AG04449 (cell line): ENCODE measurements at regions not wholly inside any gene's neighbourhood (a gene's known extent, or its start where the extent isn't known, plus 50 kb on each side); places are given as distances from the start of the nearest gene placed in this dataset.

Experiments used
- CTCF ChIA-PET: fragments of 350-600 bp; formaldehyde crosslinking; extraction: SDS; loops from one replicate; lab custom pipeline; 2021; ENCODE audit warnings: antibody characterized with exemption; lab: Yijun Ruan, JAX
- POLR2A ChIA-PET: fragments of 400-600, 350-600 bp; formaldehyde crosslinking; extraction: SDS; loops from one replicate; lab custom pipeline; 2020; ENCODE audit warnings: antibody characterized with exemption, inconsistent platforms; lab: Yijun Ruan, JAX
- DNase-seq: peaks from one replicate; pipeline ENCODE4 v3.0.0-alpha.2; 2010; ENCODE audit warnings: low read depth, low spot score
- H3K4me3 ChIP-seq: 2 replicates; pipeline ENCODE4 v1.5.1; 2011; ENCODE audit warnings: low read depth, mild to moderate bottlenecking, control low read depth, low read length
- TF ChIP-seq, protein P1 (sequence below): IDR thresholded peaks from one replicate; pipeline ENCODE4 v1.5.1; 2011; ENCODE audit warnings: mild to moderate bottlenecking, moderate library complexity, low read length, control low read depth, inconsistent platforms; ENCODE audit not compliant: insufficient read depth; ENCODE audit errors: missing control alignments

DNA sequence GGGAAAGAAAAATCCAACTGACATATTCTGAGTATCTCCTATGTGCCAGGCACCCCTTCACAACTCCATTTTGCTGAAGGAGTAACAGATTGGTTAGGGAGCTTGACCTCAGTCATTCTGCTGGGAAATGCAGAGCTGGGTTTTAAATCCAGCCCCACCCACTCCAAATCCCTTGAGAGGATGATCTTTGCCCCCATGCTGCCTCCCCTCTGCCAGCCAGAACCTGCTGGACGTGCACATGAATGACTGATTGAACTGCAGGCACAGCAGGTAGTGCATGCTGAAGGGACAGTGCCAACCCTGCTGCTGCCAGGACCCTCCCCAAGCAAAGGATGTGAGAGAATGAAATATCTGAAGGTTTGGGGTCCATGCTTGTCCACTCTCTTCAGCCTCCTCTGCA, 340.9 kb downstream of the BUD13 start:
- ChIA-PET POLR2A (no interaction called here), CTCF (no interaction called here)
- TF ChIP-seq, protein P1, sequence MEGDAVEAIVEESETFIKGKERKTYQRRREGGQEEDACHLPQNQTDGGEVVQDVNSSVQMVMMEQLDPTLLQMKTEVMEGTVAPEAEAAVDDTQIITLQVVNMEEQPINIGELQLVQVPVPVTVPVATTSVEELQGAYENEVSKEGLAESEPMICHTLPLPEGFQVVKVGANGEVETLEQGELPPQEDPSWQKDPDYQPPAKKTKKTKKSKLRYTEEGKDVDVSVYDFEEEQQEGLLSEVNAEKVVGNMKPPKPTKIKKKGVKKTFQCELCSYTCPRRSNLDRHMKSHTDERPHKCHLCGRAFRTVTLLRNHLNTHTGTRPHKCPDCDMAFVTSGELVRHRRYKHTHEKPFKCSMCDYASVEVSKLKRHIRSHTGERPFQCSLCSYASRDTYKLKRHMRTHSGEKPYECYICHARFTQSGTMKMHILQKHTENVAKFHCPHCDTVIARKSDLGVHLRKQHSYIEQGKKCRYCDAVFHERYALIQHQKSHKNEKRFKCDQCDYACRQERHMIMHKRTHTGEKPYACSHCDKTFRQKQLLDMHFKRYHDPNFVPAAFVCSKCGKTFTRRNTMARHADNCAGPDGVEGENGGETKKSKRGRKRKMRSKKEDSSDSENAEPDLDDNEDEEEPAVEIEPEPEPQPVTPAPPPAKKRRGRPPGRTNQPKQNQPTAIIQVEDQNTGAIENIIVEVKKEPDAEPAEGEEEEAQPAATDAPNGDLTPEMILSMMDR = no peak
- no peak for DNase-seq
- no peak overlapping the region for H3K4me3 ChIP-seq

DNA sequence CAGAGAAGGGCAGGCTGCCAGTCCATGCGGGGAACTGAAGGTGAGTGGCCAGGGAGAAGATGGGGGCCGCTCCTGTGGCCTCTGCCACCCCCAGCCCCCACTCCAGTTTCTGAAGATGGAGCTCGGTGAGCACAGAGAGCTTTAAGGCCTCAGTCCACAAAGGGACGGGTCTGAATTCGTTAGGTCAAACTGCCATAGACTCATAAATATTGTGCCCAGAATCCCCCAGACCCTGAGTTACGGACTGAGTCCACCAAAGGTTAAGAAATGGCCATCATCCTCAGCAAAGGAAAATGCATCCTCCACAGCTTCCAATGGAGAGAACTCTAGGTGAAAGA, 344.2 kb downstream of the BUD13 start:
- CTCF ChIA-PET = no interaction called here

DNA sequence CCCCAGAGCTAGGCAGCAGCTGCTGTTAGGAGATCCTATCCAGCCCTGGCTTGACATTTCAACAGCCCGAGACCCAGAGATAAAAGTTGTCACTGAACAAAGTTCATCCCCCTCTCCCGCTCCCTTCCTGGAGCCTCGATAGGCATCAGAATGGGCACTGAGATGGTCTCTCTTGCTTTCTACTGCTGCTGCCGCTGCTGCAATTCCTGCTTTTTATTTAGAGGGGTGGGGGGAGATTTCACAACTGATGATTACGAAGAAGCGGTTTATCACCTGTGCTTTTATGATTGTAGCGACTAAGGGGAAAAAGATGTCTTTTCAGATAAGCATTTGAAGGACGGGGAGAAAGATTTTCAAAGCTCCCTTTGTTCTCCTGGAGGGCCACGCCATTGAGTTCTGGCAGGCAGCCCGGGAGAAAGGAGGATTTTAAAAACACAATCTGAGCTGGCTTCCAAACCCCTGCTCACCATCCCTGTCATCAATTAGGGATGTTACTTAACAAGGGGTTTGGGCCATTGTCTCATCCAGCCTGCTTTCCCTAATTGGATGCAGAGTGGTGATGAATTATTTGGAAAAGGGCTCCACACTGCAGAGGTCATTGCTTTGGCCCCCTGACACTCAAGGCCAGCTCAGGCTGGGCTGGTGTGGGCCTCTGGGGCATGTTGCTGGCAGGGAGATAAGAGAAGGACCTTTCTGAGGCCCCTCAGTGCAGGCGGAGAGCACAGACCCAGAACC, 344.7 kb downstream of the BUD13 start:
- CTCF ChIA-PET = interaction anchor here (1.2 kb wide), 1 partner anchor 71 kb away, joined by 3 read pairs; no protein-coding TSS in a partner anchor

More for the DNA sequence above, 344.2 kb downstream of the BUD13 start:
- POLR2A ChIA-PET = no interaction called here
- DNase-seq = no peak
- no peak overlapping the region for H3K4me3 ChIP-seq
- TF ChIP-seq, protein P1 = no peak

DNA sequence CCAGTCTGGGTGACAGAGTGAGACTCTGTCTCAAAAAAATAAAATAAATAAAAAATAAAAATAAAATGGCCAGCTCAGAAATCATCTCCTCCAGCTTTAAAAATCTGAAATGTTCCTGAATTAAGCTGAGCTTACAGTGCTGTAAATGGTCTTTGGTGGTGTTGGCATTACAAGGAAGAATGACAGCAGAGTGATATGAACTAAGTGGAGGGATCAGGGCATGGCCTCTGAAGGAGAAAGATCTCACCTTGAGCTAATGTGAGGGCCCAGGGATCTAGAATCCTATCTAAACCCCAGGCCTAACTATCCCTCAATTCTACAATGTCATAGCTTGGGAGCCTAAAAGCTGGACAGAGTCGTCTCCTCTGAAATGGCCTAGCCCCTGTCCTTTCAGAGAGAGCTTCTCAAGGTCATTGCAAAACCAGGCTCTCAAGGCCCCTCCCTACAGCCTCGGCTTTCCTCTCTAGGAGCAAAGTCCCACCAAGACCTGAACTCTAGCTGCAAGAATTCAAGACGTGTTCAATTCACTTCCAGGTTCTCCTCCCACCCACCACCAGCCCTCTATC, 345.4 kb downstream of the BUD13 start:
- CTCF ChIA-PET = interaction anchor here (1.2 kb wide), 1 partner anchor 71 kb away, joined by 3 read pairs; no protein-coding TSS in a partner anchor

More for the DNA sequence above, 344.7 kb downstream of the BUD13 start:
- no peak overlapping the region for H3K4me3 ChIP-seq
- no peak for DNase-seq
- POLR2A ChIA-PET = no interaction called here
- TF ChIP-seq, protein P1 = no peak

DNA sequence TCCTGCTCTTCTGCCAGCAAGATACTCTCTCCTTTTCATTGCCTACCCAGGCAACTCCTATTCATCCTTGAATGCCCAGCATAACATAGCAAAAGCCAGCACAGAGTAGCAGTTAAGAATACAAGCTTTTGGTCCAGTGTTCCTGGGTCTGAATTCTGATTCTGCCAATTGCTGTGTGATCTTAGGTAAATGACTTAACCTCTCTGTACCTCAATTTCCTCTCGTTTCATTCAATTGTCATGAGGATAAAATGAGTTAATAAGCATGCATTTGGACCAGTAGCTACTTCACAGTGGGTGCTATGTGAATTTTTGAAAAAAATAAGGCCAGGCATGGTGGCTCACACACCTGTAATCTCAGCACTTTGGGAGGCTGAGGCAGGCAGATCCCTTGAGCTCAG, 346.0 kb downstream of the BUD13 start:
- CTCF ChIA-PET = interaction anchor here (1.2 kb wide), 1 partner anchor 72 kb away, joined by 3 read pairs; no protein-coding TSS in a partner anchor
- POLR2A ChIA-PET = no interaction called here

More for the DNA sequence above, 345.4 kb downstream of the BUD13 start:
- POLR2A ChIA-PET = no interaction called here
- H3K4me3 ChIP-seq = no peak overlapping the region
- TF ChIP-seq, protein P1 = no peak
- no peak for DNase-seq

More for the DNA sequence above, 346.0 kb downstream of the BUD13 start:
- TF ChIP-seq, protein P1 = no peak
- DNase-seq = no peak
- no peak overlapping the region for H3K4me3 ChIP-seq
